ENCODE measurements at regions not wholly inside any gene's neighbourhood (a gene's known extent, or its start where the extent isn't known, plus 50 kb on each side); places are given as distances from the start of the nearest gene placed in this dataset.
A peak's percentile ranks its signal among the peaks of the same experiment; 100 is the strongest.

- in situ Hi-C loops (cut with HindIII; ENCODE audit: low sequenced_read_pairs) = no loop called here
- DNase-seq (ENCODE audit: low read depth, low spot score) = no peak
- no peak for TF ChIP-seq CTCF (IDR thresholded peaks at IDR 0.05; ENCODE audit: low read depth, low read length)
- H3K4me3 ChIP-seq (ENCODE audit: low read depth, low read length) = no peak overlapping the region
Measured at GRCh38 chr11:80448709-80449108, 1007.9 kb upstream of the TENM4 start.

- DNase-seq (ENCODE audit: low read depth, low spot score) = no peak
- in situ Hi-C loops (cut with HindIII; ENCODE audit: low sequenced_read_pairs) = no loop called here
- no peak for TF ChIP-seq CTCF (IDR thresholded peaks at IDR 0.05; ENCODE audit: low read depth, low read length)
- no peak overlapping the region for H3K4me3 ChIP-seq (ENCODE audit: low read depth, low read length)
Measured at GRCh38 chr11:80443177-80443576, 1002.3 kb upstream of the TENM4 start.

- H3K4me3 ChIP-seq (ENCODE audit: low read depth, low read length) = no peak overlapping the region
- peak; percentile 45 for DNase-seq (ENCODE audit: low read depth, low spot score)
- in situ Hi-C loops (cut with HindIII; ENCODE audit: low sequenced_read_pairs) = no loop called here
- no peak for TF ChIP-seq CTCF (IDR thresholded peaks at IDR 0.05; ENCODE audit: low read depth, low read length)
Measured at GRCh38 chr11:80441821-80442220, 1001.0 kb upstream of the TENM4 start.

- H3K4me3 ChIP-seq (ENCODE audit: low read depth, low read length) = no peak overlapping the region
- in situ Hi-C loops (cut with HindIII; ENCODE audit: low sequenced_read_pairs) = no loop called here
- no peak for DNase-seq (ENCODE audit: low read depth, low spot score)
- no peak for TF ChIP-seq CTCF (IDR thresholded peaks at IDR 0.05; ENCODE audit: low read depth, low read length)
Measured at GRCh38 chr11:80440835-80441234, 1000.0 kb upstream of the TENM4 start.

GRCh38 chr11:80436547-80436946 lies 995.7 kb upstream of the TENM4 start:
- DNase-seq (ENCODE audit: low read depth, low spot score) = no peak
- no peak overlapping the region for H3K4me3 ChIP-seq (ENCODE audit: low read depth, low read length)
- TF ChIP-seq CTCF (IDR thresholded peaks at IDR 0.05; ENCODE audit: low read depth, low read length) = no peak
- in situ Hi-C loops (cut with HindIII; ENCODE audit: low sequenced_read_pairs) = no loop called here

- in situ Hi-C loops (cut with HindIII; ENCODE audit: low sequenced_read_pairs) = no loop called here
- no peak for DNase-seq (ENCODE audit: low read depth, low spot score)
- TF ChIP-seq CTCF (IDR thresholded peaks at IDR 0.05; ENCODE audit: low read depth, low read length) = no peak
- H3K4me3 ChIP-seq (ENCODE audit: low read depth, low read length) = no peak overlapping the region
Measured at GRCh38 chr11:80435345-80435744, 994.5 kb upstream of the TENM4 start.

GRCh38 chr11:80432057-80432456 lies 991.2 kb upstream of the TENM4 start:
- no peak overlapping the region for H3K4me3 ChIP-seq (ENCODE audit: low read depth, low read length)
- no peak for TF ChIP-seq CTCF (IDR thresholded peaks at IDR 0.05; ENCODE audit: low read depth, low read length)
- in situ Hi-C loops (cut with HindIII; ENCODE audit: low sequenced_read_pairs) = no loop called here
- DNase-seq (ENCODE audit: low read depth, low spot score) = no peak
